Prostate gland (tissue), 2 donors: ENCODE measurements at regions not wholly inside any gene's neighbourhood (a gene's known extent, or its start where the extent isn't known, plus 50 kb on each side); places are given as distances from the start of the nearest gene placed in this dataset.

Source experiments
- CTCF ChIP-seq, 4 experiments: fragments of 200-600 bp in 2 of 4; fragments of 450-650 bp in 2 of 4; sonication (generic) in 2 of 4; IDR thresholded peaks; 1 replicate in 3 of 4; 2 replicates in 1 of 4; pipeline ENCODE4 v1.5.1; 2016 to 2019; ENCODE audit warnings: antibody characterized with exemption in 4 of 4, mild to moderate bottlenecking in 2 of 4, moderate library complexity in 2 of 4
- POLR2A ChIP-seq: fragments of 450-650 bp; IDR thresholded peaks from one replicate; pipeline ENCODE4 v1.6.1; 2016; ENCODE audit warnings: antibody characterized with exemption, mild to moderate bottlenecking
- POLR2AphosphoS5 ChIP-seq: sonication (generic); formaldehyde crosslinking; IDR thresholded peaks from one replicate; pipeline ENCODE4 v1.6.1; 2017; ENCODE audit warnings: antibody characterized with exemption

- TF ChIP-seq CTCF (IDR thresholded peaks at IDR 0.05) (no peak), POLR2A (no peak), POLR2AphosphoS5 (no peak)
These were observed 120.8 kb downstream of the RPL22L1 start for GRCh38 chr3:170749185-170749584.
